GM21360 (cell line): ENCODE measurements at regions not wholly inside any gene's neighbourhood (a gene's known extent, or its start where the extent isn't known, plus 50 kb on each side); places are given as distances from the start of the nearest gene placed in this dataset.

Experiments used
- ATAC-seq: cut with Tn5 transposase; IDR thresholded peaks from one replicate; pipeline ENCODE4 v1.9.1; 2021; ENCODE audit warnings: mild to moderate bottlenecking, moderate library complexity; ENCODE audit not compliant: unreplicated experiment

DNA sequence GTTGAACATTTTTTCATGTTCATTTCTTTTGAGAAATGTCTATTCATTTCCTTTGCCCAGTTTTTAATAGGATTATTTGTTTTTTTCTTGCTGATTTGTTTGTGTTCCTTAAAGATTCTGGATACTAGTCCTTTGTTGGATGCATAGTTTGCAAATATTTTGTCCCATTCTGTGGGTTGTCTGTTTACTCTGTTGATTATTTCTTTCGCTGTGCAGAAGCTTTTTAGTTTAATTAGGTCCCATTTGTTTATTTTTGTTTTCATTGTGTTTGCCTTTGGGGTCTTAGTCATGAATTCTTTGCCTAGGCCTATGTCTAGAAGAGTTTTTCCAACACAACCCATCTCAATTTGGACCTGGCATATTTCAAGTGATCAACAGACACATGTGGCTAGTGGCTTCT is 116.1 kb upstream of the GALNT2 start:
- ATAC-seq = no peak

DNA sequence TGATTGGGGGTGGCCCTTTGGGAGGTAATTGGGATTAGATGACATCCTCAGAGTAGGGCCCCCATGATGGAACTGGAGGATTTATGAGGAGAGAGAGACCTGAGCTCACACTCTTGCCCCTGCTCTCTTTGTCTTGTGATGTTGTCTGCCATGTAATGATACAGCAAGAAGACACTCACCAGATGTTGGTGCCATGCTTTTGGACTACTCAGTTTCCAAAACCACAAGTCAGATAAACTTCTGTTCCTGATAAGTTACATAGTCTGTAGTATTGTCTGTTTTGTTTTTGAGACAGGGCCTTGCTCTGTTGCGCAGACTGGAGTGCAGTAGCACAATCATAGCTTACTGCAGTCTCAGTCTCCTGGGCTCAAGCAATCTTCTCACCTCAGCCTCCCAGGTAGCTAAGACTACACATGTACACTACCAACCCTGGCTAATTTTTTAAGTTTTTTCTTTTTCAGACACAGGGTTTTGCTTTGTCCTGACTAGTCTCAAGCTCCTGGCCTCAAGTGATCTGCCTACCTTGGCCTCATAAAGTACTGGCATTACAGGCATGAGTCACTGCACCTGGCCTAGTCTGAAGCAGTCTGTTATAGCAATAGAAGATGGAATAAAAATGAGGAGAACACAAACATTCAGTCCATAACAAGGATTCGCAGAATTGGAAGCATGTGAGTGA is 115.0 kb upstream of the GALNT2 start:
- no peak for ATAC-seq

DNA sequence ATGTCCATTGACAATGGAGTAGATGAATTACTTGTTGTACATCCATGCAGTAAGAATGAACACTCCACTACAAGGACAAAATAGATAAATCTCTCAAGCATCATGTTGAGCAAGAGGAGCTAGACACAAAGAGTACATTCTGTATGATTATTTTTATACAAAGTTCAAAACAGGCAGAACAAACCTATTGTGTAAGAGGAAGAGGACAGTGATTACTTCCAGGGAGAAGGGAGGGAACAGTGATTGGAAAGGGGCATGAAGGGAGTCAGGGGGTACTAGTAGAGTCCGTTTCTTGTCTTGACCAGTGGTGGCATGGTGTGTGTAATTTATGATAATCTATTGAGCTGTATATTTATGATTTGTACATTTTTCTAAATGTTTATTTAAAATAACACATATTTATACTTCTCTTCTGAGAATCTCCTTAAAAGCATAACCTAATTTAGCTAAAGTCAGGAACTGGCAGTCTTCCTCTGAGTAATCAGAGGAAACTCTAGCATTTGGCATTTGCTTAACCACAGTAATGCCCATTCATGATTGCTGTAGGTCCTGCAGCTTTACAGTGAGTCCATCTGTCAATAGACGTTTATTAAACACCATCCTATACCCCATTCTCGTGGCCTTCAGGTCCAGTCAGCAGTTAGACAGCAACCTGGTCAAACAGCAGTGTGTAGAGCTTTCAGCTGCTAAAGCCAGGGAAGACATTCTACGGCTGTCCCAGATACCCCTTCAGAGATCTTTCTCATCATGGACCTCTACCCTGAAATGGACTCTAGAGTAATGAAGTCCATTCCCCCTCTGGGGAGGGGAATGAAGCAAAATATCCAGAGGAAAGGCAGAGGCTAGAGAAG is 114.1 kb upstream of the GALNT2 start:
- no peak for ATAC-seq

DNA sequence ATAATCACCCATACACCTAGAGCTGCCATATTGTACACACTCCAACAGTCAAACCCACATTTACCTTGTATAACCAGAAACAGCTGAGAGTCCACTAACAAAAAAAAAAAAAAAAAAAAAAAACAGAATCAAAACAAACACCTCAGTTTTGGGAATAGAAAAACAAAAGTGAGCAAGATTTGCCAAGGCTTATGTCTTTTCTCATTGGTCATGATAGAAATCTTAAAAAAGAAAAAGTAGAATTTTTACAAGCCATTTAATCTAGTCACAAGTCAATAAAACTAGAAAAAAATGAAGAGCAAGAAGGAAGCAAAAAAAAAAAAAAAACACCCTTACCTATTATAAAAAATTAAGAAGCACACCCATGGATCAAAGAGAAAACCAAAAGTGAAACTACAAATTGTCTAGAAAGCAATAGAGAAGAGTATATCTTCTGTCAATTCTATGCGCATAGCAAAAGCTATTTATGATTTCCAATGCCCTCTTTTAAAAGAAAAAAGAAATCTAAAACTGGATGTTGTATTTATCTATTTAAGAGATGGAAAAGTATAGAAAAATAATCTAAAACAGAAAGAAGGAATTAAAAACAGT is 113.2 kb upstream of the GALNT2 start:
- ATAC-seq = no peak

DNA sequence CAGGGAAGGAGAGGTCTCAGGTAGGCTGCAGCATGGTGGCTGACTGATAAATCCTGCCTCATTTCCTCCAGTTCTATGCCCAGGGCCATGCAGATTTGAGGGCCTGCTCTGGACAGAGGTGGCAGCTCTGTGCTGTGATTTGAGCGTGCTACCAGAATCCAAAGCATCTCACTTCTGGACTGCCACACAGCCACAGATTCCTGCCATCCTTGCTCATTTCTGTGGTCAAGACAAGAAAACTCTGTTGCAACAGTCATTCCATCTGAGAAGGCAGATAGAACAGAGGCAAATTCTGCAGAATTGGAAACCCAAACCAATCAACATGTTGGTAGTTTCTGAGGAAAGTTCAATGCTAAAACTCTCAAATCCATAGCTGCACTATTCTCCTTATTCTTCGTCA is 102.8 kb upstream of the GALNT2 start:
- no peak for ATAC-seq

DNA sequence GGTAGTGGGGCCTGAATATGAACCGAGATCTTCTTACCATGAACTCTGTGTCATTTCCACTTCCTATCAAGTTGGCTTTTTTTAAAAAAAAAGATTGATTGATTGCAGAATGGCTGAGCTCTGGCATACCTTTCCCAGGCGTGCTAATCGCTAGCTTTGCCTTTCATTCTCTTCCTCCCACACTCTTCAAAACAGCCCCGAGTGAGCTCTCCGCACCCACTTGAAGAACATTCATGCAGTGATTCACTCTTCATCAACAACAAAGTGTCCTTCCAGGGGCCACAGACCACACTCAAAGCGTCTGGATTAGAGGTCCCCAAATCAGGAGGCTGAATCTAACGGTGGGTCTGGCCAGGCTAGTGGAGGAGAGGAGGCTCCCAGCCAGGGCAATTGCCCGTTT is 96.3 kb upstream of the GALNT2 start:
- ATAC-seq = no peak

DNA sequence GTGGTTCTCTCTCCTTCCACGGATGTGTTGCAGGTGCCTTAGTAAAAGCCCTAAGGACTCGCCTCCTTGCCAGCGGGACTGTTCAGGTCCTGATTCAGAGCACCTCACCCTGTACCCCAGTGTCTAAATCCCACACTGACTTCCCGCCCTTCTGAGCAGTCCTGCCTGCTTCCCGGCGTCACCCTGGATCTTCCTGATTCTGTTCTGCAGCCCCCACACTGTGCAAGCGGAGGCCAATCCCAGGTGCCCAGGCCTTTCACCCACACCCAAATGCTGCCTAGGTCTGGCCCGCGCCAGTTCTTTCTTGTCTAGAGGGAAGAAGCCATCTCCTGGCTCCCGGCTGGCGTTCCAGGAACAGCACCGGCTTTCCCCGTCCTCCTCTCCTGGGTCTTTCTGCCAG is 95.9 kb upstream of the GALNT2 start:
- no peak for ATAC-seq

DNA sequence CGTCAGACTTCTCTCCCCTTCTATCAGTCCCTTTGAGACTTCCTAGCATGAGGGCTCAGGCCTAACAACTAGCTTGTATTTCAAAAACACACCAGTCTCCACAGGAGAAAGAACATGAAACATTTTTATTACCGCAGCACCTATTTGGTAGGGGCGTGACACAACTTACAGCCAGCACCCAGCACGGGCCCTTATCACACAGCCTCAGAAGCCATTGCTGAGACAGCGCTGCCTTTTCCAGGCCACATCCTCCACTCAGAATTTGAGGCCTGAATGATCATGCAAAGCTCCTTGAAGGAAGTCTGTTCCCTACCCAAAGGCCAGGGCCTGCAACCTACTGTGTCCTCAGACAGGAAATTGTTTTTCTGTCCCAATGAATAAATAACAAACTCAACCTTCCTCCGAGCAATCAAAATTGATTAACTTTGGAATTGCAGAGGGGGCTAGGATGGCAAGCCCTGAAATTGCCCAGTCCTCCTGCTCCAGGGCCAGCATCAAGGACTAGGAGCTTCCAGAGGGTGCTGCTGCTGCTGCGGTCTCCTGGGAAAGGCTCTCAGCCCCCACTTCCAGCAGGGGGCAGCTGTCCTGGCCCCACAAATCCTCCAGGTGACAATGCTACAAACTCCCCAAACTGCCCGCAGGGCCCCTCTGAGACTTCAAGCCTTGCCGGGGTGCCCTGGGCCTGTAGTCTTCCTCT is 94.3 kb upstream of the GALNT2 start:
- no peak for ATAC-seq

DNA sequence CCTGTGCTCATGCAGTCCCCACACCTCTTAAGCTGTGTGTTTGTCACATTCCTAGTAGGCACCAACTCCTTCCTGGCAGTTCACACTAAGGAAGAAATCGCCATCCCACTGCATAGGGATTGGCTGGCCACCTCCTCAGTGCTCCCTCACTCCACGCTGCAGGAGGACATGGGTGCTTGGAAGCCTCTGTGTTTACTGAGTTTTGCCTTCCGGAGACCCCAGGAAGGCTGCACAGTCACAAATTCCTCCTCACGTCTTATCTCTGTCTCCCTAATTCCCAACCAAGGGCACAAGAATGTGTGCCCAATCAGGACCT is 93.8 kb upstream of the GALNT2 start:
- ATAC-seq = no peak

DNA sequence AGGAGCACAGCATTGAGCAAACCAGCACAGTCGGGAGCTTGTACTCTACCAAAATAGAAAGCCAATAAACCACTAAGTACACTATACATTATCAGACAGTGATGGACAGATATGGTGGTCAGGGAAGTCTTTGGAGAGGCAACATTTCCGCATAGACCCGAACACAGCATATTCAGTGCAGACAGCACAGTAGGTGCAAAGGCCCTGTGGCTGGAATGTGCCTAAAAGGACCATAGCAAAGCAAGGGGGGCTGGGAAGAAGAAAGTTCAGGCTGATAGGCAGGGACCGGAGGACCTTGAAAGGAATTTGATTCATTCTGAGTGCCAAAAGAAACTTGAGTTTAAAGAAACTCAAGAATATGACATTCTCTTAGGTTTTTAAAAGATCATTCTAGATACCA is 92.0 kb upstream of the GALNT2 start:
- ATAC-seq = no peak

DNA sequence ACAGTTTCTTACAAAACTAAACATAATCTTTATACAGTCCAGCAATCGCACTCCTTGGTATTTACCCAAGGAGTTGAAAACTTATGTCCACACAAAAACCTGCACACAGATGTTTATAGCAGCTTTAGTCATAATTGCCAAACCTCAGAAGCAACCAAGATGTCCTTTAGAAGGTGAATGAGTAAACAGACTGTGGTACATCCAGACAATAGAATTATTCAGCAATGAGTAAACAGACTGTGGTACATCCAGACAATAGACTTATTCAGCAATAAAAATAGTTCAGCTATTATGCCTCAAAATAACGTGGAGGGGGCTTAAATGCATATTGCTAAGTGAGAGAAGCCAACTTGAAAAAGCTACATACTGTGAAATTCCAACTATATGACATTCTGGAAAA is 87.0 kb upstream of the GALNT2 start:
- ATAC-seq = no peak

DNA sequence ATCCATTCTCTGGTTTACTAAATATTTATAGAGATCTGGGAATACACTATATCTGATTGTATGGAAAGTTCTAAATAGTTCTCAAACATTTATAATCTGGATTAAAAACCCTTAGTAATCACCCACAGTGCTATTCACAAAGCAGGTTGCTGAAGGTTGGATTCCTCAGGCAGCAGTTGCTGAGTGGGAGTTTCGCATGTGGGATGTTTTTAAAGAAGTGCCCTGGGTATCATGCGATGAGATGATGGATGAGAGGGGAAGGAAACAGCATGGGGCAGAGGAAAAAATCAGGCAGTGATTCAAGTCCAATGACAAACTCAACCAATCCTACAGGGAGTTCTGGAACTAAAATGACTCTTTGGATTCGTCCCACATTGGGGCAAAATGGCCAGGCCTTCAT is 85.3 kb upstream of the GALNT2 start:
- no peak for ATAC-seq

DNA sequence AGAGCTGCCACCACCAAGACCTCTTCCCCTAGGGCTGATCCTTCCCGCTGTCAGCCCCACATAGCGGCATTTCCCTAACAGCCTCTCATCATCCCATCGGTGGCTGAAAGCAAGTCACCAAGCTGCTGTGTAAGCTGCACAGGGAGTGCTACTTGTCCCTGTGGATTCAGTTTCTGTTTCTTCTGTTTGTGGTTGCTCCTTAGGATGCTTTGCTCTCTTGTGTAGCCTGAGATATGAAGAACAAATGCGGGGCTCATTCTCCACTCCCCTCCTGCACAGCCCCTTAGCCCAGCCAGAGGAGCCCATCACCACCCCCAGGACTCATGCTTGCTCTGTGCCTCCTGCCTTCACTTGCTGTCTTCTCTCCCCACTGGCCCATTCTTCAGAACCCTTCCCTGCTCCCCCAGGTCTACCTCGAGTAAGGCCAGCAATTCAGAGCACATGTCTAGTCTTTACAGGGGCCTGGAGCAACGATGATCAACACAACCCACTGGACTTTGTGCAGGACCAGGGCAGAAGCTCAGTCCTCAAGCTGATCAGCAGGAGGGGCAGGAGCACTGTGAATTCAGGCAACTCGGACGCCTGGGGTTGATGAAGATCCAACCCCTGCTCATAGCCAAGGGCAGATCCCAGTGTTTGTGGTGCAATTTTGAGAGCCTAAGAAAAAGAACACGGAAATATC is 82.6 kb upstream of the GALNT2 start:
- no peak for ATAC-seq

DNA sequence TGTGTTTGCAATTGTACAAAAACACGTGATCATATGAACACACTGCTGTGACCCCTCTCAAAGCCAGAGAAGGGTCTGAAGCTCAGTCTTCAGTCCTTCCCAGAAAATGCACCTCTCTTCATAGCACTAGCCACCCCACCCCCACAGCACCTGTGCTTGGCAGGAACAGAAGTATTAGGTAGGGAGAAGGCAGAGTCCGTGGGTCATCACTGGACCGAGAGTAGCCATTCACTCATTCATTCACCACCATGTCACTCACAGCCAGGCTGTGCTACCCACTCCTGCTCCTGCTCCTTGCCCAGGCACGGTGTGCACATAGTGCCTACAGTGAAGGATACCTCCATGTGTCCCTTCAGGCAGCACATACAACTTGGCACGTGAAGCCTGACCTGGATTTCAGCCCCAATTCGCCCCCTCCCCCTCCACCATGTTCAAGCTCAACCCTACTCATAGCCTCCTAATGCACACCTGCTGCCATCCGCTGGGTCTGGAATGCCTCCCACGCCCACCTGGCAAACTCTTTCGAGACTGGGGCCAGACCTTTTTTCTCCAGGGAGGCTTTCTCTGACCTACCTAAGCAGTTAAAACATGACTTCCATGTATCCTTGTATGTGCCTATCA is 81.9 kb upstream of the GALNT2 start:
- ATAC-seq = no peak

DNA sequence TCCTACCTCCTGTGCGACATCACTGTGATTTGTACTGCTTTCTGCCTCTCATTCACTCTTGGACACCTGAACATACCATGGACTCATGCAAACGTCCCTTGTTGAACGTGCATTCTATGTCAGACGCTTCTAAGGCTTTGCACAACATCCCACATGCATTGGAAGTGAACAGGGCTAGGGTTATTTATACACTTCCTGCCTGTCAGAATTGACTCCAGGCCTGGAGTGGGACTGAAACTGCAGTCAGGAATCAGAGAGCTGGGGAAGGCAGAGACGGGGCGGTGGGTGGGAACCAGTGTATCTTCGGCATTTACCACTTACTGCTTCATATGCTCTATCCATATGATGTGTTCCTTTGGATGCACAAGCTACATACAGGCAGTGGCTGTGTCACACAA is 81.4 kb upstream of the GALNT2 start:
- no peak for ATAC-seq

DNA sequence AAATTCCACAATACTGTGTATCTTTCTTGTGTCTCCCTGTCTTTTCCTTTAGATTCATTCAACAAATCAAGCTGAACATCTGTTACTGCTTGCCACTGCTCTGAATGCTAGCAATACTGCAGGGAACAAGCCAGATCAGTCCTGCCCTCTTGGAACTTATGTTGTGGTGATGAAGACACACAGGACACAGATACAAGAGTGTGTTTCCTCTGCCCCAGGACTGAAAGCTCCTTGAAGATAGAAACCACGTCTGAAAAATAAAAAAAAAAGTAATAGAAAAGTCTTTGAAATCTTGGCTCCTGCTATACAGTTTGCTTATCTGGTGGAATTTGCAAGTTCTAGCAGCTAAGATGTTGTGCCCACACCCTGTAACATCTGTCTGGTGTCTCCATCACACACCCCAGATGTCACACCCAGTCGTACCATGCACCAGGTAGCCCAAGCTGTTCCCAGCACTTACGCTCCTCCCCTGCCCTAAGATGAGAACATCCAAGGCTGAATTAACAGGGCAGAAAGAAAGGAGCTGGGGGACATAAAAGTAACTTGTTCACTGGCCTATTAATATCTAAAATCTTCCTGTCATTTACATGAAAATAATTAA is 80.2 kb upstream of the GALNT2 start:
- ATAC-seq = no peak

DNA sequence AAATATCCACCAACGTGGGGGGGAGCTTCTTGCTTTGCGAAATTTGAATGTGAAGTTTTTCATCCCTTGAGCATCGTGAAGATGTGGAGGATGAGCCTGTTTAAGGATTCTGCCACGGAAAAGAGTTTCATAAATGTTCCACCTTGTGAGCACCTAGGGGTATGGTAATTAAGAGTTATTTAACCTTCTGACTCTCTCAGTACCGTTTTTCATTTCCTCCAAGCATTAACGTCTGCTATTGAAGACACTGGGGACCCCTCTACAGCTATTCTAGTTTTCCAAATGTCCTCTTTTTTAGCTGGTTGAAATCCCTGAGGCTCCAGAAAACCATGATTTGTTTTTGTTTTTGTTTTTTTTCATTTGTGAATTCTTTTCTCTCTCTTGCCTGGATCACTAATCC is 79.1 kb upstream of the GALNT2 start:
- no peak for ATAC-seq

DNA sequence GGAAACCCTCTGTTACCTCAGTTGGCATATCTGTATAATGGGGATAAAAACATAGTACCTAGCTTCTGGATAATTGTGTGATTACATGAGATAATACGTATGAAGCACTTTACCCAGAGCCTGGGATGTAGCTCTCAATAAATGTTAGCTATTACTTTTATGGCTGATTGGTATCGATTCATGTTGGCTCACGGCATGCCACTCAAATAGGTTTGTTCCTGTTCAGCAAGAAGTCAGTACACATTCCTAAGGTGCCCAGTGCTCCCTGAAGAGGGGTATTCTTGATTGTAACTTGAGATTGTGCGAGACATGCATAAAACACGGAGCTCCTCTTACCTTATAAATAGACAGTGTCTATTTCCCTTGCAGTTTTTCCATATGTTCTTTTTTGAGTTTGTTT is 78.5 kb upstream of the GALNT2 start:
- ATAC-seq = no peak

DNA sequence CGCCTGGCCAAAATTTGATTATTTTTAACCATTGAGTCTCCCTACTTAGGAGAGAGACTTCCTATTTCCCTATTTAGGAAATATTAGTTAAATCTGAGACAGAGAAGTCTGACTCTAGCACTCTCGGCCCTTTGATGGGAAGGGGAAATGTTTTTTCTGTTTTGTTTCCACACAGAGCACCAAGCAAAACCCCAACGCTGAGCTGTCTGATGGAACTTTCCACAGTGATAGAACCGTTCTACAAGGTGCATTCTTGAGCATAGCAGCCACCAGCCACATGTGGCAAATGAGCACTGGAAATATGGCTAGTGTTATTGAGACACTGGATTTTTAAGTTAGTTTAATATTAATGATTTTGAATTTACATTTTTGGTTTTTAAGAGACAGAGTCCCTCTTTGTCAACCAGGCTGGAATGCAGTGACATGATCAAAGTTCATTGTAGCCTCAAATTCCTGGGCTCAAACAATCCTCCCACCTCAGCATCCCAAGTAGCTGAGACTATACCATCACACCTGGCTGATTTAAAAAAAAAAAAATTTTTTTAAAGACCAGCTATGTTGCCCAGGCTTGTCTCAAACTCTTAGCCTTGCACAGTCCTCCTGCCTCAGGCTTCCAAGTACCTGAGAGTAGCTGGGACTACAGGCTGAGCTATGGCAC is 77.3 kb upstream of the GALNT2 start:
- no peak for ATAC-seq

DNA sequence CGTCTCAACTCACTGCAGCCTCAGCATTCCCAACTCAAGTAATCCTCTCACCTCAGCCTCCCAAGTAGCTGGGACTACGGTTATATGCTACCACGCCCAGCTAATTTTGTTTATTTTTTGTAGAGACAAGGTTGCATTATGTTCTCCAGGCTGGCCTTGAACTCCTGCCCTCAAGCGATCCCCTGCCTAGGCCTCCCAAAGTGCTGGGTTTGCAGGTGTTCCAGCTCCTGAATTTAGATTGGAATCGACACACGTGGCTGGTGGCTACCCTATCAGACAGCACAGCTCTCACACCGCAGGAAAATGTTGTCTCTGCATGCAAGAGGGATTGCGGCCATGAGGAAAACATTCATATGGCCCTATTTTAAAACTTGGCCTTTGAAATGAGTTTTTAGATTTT is 76.7 kb upstream of the GALNT2 start:
- ATAC-seq = no peak
